Mesenchymal stem cell (in vitro differentiated cells and primary cell): ENCODE measurements at regions not wholly inside any gene's neighbourhood (a gene's known extent, or its start where the extent isn't known, plus 50 kb on each side); places are given as distances from the start of the nearest gene placed in this dataset.

ENCODE experiments used
- DNase-seq: peaks from one replicate; pipeline ENCODE4 v3.0.0-alpha.2; 2013
- H2AFZ ChIP-seq: one replicate; pipeline ENCODE4 v1.6.1; 2013; ENCODE audit warnings: low read depth, mild to moderate bottlenecking, control low read depth, inconsistent platforms, low read length, moderate library complexity
- H2AK5ac ChIP-seq: 2 replicates; pipeline ENCODE4 v1.6.1; 2013; ENCODE audit warnings: low read length, moderate library complexity, mild to moderate bottlenecking, inconsistent platforms; ENCODE audit not compliant: severe bottlenecking
- H2BK120ac ChIP-seq: one replicate; pipeline ENCODE4 v1.6.1; 2013; ENCODE audit warnings: low read depth, mild to moderate bottlenecking, inconsistent platforms, low read length, moderate library complexity
- H2BK12ac ChIP-seq, 2 experiments: one replicate each; pipeline ENCODE4 v1.6.1; 2013; ENCODE audit warnings: inconsistent platforms in 2 of 2, low read length in 2 of 2, mild to moderate bottlenecking in 2 of 2, moderate library complexity in 2 of 2, control low read depth in 1 of 2
- H2BK15ac ChIP-seq: one replicate; pipeline ENCODE4 v1.6.1; 2013; ENCODE audit warnings: mild to moderate bottlenecking, low read depth, inconsistent platforms; ENCODE audit not compliant: poor library complexity, severe bottlenecking
- H2BK5ac ChIP-seq: 2 replicates; pipeline ENCODE4 v1.6.1; 2013; ENCODE audit warnings: low read depth, mild to moderate bottlenecking, low read length, control low read depth, inconsistent platforms; ENCODE audit not compliant: poor library complexity, severe bottlenecking
- H3K14ac ChIP-seq, 2 experiments: one replicate each; pipeline ENCODE4 v1.6.1; 2013; ENCODE audit warnings: inconsistent platforms in 2 of 2, low read length in 2 of 2, control low read depth in 1 of 2, mild to moderate bottlenecking in 1 of 2, moderate library complexity in 1 of 2
- H3K18ac ChIP-seq, 2 experiments: one replicate each; pipeline ENCODE4 v1.6.1; 2013; ENCODE audit warnings: inconsistent platforms in 2 of 2, low read length in 2 of 2, control low read depth in 1 of 2, low read depth in 1 of 2, mild to moderate bottlenecking in 1 of 2
- H3K23ac ChIP-seq, 2 experiments: one replicate each; pipeline ENCODE4 v1.6.1; 2013; ENCODE audit warnings: inconsistent platforms in 2 of 2, low read length in 2 of 2, mild to moderate bottlenecking in 2 of 2, moderate library complexity in 2 of 2, control low read depth in 1 of 2
- H3K27ac ChIP-seq: 2 replicates; pipeline ENCODE4 v1.5.1; 2013; ENCODE audit warnings: mild to moderate bottlenecking, moderate library complexity, low read length, control low read depth, inconsistent platforms; ENCODE audit not compliant: poor library complexity, severe bottlenecking
- H3K27me3 ChIP-seq, 2 experiments: 2 replicates each; pipeline versions ENCODE4 v1.6.1 to v1.7.0; 2013; ENCODE audit warnings: low read length in 2 of 2, mild to moderate bottlenecking in 2 of 2, moderate library complexity in 2 of 2, control low read depth in 1 of 2, inconsistent platforms in 1 of 2; ENCODE audit not compliant: control insufficient read depth in 1 of 2, insufficient read depth in 1 of 2
- H3K36me3 ChIP-seq, 2 experiments: 2 replicates each; pipeline versions ENCODE4 v1.6.1 to v1.7.0; 2013; ENCODE audit warnings: low read length in 2 of 2, control low read depth in 1 of 2, inconsistent platforms in 1 of 2, low read depth in 1 of 2, mild to moderate bottlenecking in 1 of 2; ENCODE audit not compliant: insufficient read depth in 2 of 2, control insufficient read depth in 1 of 2
- H3K4ac ChIP-seq, 2 experiments: one replicate each; pipeline ENCODE4 v1.6.1; 2013; ENCODE audit warnings: inconsistent platforms in 2 of 2, low read length in 2 of 2, mild to moderate bottlenecking in 2 of 2, moderate library complexity in 2 of 2, control low read depth in 1 of 2, low read depth in 1 of 2
- H3K4me1 ChIP-seq: 2 replicates; pipeline ENCODE4 v1.6.1; 2013; ENCODE audit warnings: low read depth, low read length, control low read depth; ENCODE audit not compliant: control insufficient read depth, insufficient read depth
- H3K4me2 ChIP-seq: 2 replicates; pipeline ENCODE4 v1.6.1; 2013; ENCODE audit warnings: low read length, mild to moderate bottlenecking, inconsistent platforms; ENCODE audit not compliant: poor library complexity, severe bottlenecking
- H3K4me3 ChIP-seq, 2 experiments: 2 replicates each; pipeline versions ENCODE4 v1.5.1 to v1.7.0; 2013; ENCODE audit warnings: low read length in 2 of 2, mild to moderate bottlenecking in 2 of 2, control low read depth in 1 of 2, low read depth in 1 of 2; ENCODE audit not compliant: insufficient read depth in 1 of 2
- H3K79me1 ChIP-seq: replicated peaks from 2 replicates; pipeline ENCODE4 v1.6.1; 2013; ENCODE audit warnings: mild to moderate bottlenecking, control low read depth, low read length, inconsistent platforms; ENCODE audit not compliant: poor library complexity, severe bottlenecking
- H3K9ac ChIP-seq: 2 replicates; pipeline ENCODE4 v1.7.0; 2013; ENCODE audit warnings: mild to moderate bottlenecking, low read length, moderate library complexity
- H3K9me3 ChIP-seq: 2 replicates; pipeline ENCODE4 v1.7.0; 2013; ENCODE audit warnings: mild to moderate bottlenecking, low read length; ENCODE audit not compliant: control insufficient read depth
- H4K8ac ChIP-seq: one replicate; pipeline ENCODE4 v1.6.1; 2013; ENCODE audit warnings: inconsistent platforms, mild to moderate bottlenecking, low read length, moderate library complexity
- H4K91ac ChIP-seq: one replicate; pipeline ENCODE4 v1.6.1; 2013; ENCODE audit warnings: mild to moderate bottlenecking, low read length, inconsistent platforms
- WGBS: methylation state at CpG from one replicate; pipeline ENCODE4 v1.1.7; 2013; ENCODE audit warnings: mixed read lengths; 5-methylcytosine and 5-hydroxymethylcytosine counted together

- no peak overlapping the region for H2BK120ac ChIP-seq
- 96% methylated on average over 4 of the region's 5 CpGs for WGBS
Observed at GRCh38 chr15:92833493-92834271, 66.4 kb upstream of the CHD2 start.

GRCh38 chr15:92839696-92840095 lies 60.4 kb upstream of the CHD2 start:
- no peak overlapping the region for H3K27ac ChIP-seq
- H3K14ac ChIP-seq, result no peak overlapping the region
- 76% methylated on average over 4 of the region's 5 CpGs for WGBS
- H3K4me3 ChIP-seq, result no peak overlapping the region
- peaks cover 9% of the 10 kb centered on the region for H3K4me1 ChIP-seq
- no peaks in the 10 kb centered on the region for H3K36me3 ChIP-seq
- H4K91ac ChIP-seq, result no peak overlapping the region
- no peak overlapping the region for H2BK12ac ChIP-seq
- H3K79me1 ChIP-seq, result no peaks in the 10 kb centered on the region
- H2BK15ac ChIP-seq, result no peak overlapping the region
- H3K23ac ChIP-seq, result no peak overlapping the region
- H3K4ac ChIP-seq, result no peak overlapping the region
- no peak overlapping the region for H2BK5ac ChIP-seq
- no peak overlapping the region for H4K8ac ChIP-seq
- H3K18ac ChIP-seq, result no peak overlapping the region
- DNase-seq, result no peak
- no peak overlapping the region for H2AK5ac ChIP-seq
- no peak overlapping the region for H3K9ac ChIP-seq
- H3K4me2 ChIP-seq, result no peak overlapping the region
- peak overlapping the region; percentile 15 for H2AFZ ChIP-seq
- no peak overlapping the region for H2BK120ac ChIP-seq
- no peaks in the 10 kb centered on the region for H3K9me3 ChIP-seq
- H3K27me3 ChIP-seq, result no peaks in the 10 kb centered on the region

More at GRCh38 chr15:92833493-92834271, 66.4 kb upstream of the CHD2 start:
- H2AFZ ChIP-seq, result no peak overlapping the region
- no peaks in the 10 kb centered on the region for H3K79me1 ChIP-seq
- H3K4ac ChIP-seq, result peak overlapping the region; percentile 47 to 67
- peaks cover 10% of the 10 kb centered on the region for H3K4me1 ChIP-seq
- no peak overlapping the region for H4K91ac ChIP-seq
- H3K9ac ChIP-seq, result peak overlapping the region; percentile 92
- H4K8ac ChIP-seq, result no peak overlapping the region
- H3K14ac ChIP-seq, result no peak overlapping the region
- H3K36me3 ChIP-seq, result no peaks in the 10 kb centered on the region
- no peak for DNase-seq
- H3K27ac ChIP-seq, result peak overlapping the region; percentile 97
- H2BK15ac ChIP-seq, result no peak overlapping the region
- H3K27me3 ChIP-seq, result no peaks in the 10 kb centered on the region
- H3K23ac ChIP-seq, result no peak overlapping the region
- peak overlapping the region; percentile 28 to 37 for H3K18ac ChIP-seq
- H2AK5ac ChIP-seq, result peak overlapping the region; percentile 24
- H3K4me3 ChIP-seq, result no peak overlapping the region
- H2BK5ac ChIP-seq, result peak overlapping the region; percentile 68
- no peaks in the 10 kb centered on the region for H3K9me3 ChIP-seq
- H3K4me2 ChIP-seq, result no peak overlapping the region
- peak overlapping the region in 1 of 2 experiments; percentile 71 for H2BK12ac ChIP-seq

GRCh38 chr15:92840149-92840548 lies 60.0 kb upstream of the CHD2 start:
- Histone ChIP-seq H3K27me3 (no peaks in the 10 kb centered on the region), H3K4me2 (no peak overlapping the region), H2AK5ac (no peak overlapping the region), H2BK12ac (no peak overlapping the region), H4K8ac (no peak overlapping the region), H3K36me3 (no peaks in the 10 kb centered on the region), H2BK120ac (no peak overlapping the region), H3K79me1 (no peaks in the 10 kb centered on the region), H3K9me3 (no peaks in the 10 kb centered on the region), H3K27ac (no peak overlapping the region), H3K4ac (no peak overlapping the region), H2AFZ (no peak overlapping the region), H4K91ac (no peak overlapping the region), H3K18ac (no peak overlapping the region), H3K4me3 (no peak overlapping the region), H2BK15ac (no peak overlapping the region), H3K9ac (no peak overlapping the region), H3K14ac (no peak overlapping the region), H3K4me1 (peaks cover 9% of the 10 kb centered on the region), H3K23ac (no peak overlapping the region), H2BK5ac (no peak overlapping the region)
- 95% methylated on average over 3 of the region's 3 CpGs for WGBS
- no peak for DNase-seq

- no peak overlapping the region for H3K23ac ChIP-seq
- no peak overlapping the region for H3K14ac ChIP-seq
- peak overlapping the region in 1 of 2 experiments; percentile 24 for H2BK12ac ChIP-seq
- no peak overlapping the region for H2AK5ac ChIP-seq
- H3K9ac ChIP-seq, result no peak overlapping the region
- H3K4ac ChIP-seq, result no peak overlapping the region
- peak overlapping the region; percentile 43 for H4K8ac ChIP-seq
- WGBS, result 96% methylated on average over 3 of the region's 8 CpGs
- H2BK15ac ChIP-seq, result no peak overlapping the region
- H3K36me3 ChIP-seq, result no peaks in the 10 kb centered on the region
- H2BK120ac ChIP-seq, result no peak overlapping the region
- no peak overlapping the region for H2BK5ac ChIP-seq
- H3K79me1 ChIP-seq, result no peaks in the 10 kb centered on the region
- H2AFZ ChIP-seq, result no peak overlapping the region
- no peak overlapping the region for H3K18ac ChIP-seq
- no peak overlapping the region for H3K4me2 ChIP-seq
- peaks cover 9% of the 10 kb centered on the region for H3K4me1 ChIP-seq
- no peak for DNase-seq
- no peaks in the 10 kb centered on the region for H3K9me3 ChIP-seq
- H3K27ac ChIP-seq, result no peak overlapping the region
- no peaks in the 10 kb centered on the region for H3K27me3 ChIP-seq
- no peak overlapping the region for H3K4me3 ChIP-seq
- no peak overlapping the region for H4K91ac ChIP-seq
Observed at GRCh38 chr15:92843326-92843725, 56.8 kb upstream of the CHD2 start.
